ENCODE measurements at regions not wholly inside any gene's neighbourhood (a gene's known extent, or its start where the extent isn't known, plus 50 kb on each side); places are given as distances from the start of the nearest gene placed in this dataset.

DNA sequence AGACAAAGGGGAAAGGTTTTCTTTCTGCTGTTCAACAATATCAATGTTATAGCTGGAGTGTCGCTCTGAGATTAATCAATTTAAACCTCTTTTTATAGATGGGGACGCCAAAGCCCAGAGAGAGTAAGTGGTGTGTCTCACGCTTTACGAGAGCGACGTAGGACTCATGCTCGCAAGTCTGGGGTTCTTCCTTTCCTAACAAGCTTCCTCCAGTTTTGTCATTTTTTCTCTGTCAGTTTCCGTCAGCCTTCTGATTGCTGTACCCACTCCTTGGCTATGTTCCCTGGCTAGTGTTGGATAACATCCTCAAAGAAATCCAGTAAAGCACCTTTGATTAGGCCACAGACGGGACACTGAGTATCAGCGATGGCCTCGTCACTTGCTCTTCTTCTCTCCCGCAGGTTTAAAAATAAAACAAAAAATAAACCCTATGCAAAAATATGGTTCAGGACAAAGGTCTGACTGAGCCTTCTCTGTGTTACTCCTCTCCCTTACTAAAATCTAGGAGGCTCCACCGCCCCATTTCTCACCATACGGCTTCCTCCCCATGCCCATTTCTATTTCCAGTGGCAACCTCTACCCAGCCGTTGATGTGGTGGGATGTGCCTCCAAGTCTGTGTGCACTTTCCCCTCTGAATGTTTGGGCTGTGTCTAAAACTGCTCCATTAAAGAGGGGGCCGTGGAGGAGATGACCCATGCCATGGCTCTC, 172.7 kb upstream of the PARP11 start:
- no peak for DNase-seq

- DNase-seq = no peak
These were observed 171.8 kb upstream of the PARP11 start for GRCh38 chr12:4044736-4045730.

DNA sequence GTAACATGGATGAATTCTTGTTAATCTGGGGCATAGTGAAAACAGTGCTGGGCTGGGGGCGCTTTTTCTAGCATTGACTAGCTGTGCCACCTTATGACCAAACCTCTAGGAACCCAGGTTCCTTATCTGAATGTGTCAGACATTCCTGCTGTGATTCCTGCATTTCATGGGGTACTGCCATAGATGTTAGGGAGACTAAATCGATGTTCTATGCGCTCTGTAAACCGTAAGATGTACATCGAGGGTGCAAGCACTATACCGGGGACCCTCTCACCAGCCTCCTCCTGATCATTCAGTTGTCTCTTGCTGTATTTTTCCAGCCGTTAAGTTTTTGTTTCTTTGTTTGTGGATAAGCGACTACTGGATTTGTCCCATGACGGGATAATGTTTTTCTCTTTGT, 170.9 kb upstream of the PARP11 start:
- DNase-seq = no peak

DNA sequence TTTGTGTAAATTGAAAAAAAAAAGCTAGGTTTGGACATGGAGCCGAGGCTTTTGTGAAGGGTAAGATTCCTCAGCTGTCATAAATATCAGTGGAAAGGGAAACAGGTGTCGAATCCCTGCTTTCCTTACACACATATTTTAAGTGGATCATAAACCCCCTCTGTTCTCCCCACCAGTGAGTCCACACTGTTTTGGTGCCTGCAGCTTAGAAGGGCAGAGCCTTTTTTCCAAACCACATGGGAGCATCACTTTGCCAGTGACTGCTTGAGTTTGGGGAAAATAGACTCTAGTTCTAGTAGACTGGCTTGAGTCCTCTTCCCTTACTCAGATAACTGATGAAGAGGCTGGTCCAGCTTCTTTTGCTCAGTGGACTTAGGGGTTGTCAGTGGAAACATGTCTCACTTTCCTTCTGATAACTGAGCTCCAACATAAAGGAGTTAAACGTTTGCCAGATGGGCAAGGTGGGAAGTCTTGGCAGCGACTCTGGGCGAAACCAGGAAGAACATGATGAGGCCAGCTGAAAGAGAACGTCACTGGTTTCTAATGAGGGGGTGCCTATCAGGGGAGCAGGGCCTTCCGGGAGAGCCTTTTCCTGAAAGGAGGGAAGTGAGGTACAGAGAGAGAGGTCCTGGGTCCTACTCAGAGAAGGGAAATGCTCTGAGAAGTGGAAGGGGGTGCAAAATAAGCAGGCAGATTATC, 168.1 kb upstream of the PARP11 start:
- no peak for DNase-seq

- DNase-seq = no peak
These were observed 166.7 kb upstream of the PARP11 start for GRCh38 chr12:4039931-4040330.

GRCh38 chr12:4037747-4038312, 164.6 kb upstream of the PARP11 start:
- no peak for DNase-seq

- no peak for DNase-seq
These were observed 163.6 kb upstream of the PARP11 start for GRCh38 chr12:4036671-4037271.

DNA sequence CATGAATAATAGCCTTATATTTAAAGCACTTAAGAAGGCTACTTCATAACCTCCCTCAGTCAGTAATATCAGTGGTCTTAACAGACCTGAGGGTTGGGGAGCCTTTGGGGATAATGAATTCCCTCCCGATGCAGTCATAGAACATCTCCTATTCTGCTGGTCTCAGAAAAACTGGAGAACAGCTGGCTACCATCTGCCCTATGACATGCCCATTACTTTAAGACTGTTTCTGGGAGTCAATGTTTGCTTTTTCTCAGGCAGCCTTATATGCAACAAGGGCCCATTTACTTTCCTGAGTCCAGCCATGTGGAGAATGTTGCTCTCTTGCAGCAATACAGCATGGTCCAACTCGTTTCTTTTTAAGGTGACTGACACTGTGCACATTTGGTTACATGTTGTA, 161.7 kb upstream of the PARP11 start:
- DNase-seq = no peak

GRCh38 chr12:4032924-4033615, 159.9 kb upstream of the PARP11 start:
- DNase-seq = no peak

GRCh38 chr12:4031703-4032291, 158.6 kb upstream of the PARP11 start:
- DNase-seq = no peak

DNA sequence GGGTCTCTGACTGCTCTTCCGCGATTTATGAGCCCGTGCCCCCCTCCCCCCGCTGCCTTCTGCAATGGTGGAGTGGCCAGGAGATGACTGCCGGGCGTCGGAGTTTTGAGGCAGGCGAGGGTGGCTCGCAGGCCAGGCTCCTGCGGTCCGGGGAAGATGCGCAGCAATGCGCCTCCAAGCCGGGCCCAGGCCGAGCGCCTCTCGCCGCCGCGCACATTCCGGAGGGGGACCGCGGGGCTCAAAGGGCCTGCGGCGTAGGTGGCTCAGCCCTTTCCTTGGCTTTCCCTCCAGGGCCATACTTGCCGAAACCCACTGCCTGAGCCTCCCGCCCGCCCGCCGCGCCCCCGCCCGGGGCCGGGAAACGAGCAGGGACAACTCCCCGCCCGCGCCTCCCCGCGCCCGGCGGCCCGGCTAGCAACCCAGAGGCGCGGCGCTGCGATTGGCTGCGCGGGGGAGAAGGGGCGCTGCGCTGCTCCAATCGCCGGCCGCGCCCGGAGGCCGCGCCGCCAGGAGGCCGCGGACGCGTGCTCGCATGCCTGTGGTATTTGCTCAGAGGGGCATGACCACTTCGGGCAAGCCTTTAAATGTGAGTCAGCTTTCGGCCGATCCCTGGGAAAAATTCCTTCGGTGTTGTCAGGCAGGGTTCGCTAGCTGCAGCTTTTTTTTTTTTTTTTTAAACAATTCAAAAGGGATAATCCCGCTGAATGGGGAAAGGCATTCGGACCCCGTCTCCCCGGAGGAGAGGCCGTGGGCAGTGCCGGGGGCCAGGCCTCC, 157.9 kb upstream of the PARP11 start:
- DNase-seq = peak in 1 of 2 experiments; percentile 74

- DNase-seq = no peak
These were observed 154.2 kb upstream of the PARP11 start for GRCh38 chr12:4027412-4027811.

GRCh38 chr12:4026517-4026916, 153.3 kb upstream of the PARP11 start:
- DNase-seq = no peak

- DNase-seq = no peak
These were observed 152.8 kb upstream of the PARP11 start for GRCh38 chr12:4026020-4026358.

DNA sequence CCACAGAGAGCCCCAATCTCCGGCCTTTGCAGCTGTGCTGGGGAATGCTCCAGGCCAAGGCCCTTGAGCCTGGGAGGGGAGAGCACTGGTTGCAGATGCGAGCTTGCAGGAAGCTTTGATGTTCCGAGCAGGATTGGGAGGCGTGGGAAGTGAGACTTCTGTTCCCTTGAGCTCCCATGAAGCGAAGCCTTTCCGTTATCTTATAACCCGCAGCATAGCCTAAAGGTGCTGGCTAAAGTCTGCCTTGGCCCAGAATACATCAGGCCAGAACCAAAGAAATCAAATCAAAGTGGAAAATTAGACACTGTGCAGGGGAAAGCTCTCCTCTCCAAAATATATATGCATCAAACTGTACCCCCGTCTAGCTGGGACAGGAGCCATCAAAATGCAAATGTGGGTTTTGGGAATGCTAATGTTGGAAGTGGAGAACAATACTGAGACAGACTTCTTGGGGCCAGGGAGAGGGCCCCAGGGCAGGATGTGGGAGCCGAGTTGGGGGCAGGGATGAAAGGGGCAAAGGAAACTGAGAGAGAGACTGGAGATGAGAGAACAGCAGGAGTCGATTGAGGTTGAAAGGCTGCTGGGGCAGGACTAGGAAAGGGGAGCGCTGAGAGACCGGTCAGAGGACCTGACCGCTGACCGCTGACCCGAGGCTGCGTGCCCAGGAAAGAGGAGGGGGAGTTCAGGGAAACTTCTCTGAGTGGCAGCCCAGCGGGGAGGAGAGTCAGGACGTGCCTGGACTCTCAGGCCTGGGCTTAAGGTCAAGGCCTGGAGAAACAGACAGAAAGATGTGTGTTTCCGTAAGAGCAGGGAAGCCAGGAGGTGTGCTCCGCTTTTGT, 152.2 kb upstream of the PARP11 start:
- no peak for DNase-seq

DNA sequence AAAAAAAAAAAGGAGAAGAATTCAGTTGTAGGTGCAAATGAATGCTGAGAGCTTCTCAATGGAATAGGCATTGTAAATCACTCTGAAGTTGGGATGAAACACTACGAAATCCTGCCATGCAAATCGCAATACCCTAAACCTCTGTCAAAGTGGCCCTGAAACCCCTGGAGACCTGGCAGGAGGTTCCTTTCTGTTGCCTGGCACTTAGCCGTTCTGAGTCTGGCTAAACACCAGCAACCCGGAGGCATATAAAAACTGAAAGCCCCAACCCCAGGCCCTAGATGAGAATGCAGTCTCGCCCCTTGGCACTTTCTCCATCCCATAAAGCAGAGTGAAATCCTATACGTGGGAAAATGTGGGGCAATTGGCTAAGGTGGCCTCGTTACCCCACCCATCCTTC, 151.5 kb upstream of the PARP11 start:
- no peak for DNase-seq

DNA sequence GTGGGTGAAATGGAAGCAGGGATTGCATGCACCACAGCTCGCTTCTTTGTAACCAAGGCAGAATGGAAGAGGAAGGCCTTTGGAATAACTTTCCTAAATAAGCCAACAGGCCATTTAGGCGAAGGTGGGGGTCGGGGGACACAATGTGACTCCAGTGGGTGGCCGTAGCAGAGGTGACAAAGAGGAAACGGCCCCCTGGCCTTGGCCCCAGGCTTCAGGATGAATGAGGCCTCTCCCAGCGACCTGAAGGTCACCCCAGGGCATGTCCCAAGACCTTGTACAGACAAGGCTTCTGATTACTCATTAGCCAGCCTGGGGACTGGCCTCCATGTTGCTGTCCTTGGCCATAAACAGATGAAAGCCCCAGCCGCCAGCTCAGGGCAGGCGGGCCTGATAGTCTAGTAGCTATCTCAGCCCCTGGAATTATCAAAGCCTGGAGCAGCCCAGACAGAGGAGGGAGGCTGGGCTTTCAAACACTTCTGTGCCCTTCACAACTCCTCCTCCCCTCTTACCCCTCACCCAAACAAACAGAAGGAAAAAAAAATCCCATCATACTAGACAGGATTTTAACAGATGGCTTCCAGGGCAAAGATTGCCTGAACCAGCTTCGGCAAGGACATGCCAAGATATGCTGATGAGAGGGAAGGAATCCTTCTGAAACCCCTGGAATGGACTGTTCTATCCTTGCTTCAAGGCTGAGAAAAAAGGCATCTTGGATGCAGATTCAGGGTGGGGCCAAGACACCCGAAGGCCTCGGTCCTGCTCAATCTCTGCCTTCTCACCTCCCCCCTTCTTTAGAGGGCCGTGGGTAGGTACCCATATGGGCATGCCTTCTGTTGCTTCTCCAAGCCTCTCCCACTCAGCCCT, 142.3 kb upstream of the PARP11 start:
- DNase-seq = no peak

GRCh38 chr12:4014858-4015224, 141.6 kb upstream of the PARP11 start:
- DNase-seq = no peak

- no peak for DNase-seq
These were observed 141.2 kb upstream of the PARP11 start for GRCh38 chr12:4014444-4014843.
